Liver (tissue), 3 donors: ENCODE measurements at regions not wholly inside any gene's neighbourhood (a gene's known extent, or its start where the extent isn't known, plus 50 kb on each side); places are given as distances from the start of the nearest gene placed in this dataset.

ENCODE experiments used
- CTCF ChIP-seq: fragments of 150-350 bp; IDR thresholded peaks from 2 replicates; pipeline ENCODE4 v1.5.1; 2017; ENCODE audit warnings: improper control_type of control experiment, low read depth, low read length; ENCODE audit not compliant: missing input control
- NR2F2 ChIP-seq: IDR thresholded peaks from 2 replicates; pipeline ENCODE4 v1.6.1; 2016; ENCODE audit warnings: antibody characterized with exemption
- donor health status: healthy.
- donor health status: healthy.

- TF ChIP-seq CTCF (no peak), NR2F2 (no peak)
These were observed 436.0 kb downstream of the CETN3 start for GRCh38 chr5:89973516-89973915.
